NCI-H1092 (cell line): ENCODE measurements at regions not wholly inside any gene's neighbourhood (a gene's known extent, or its start where the extent isn't known, plus 50 kb on each side); places are given as distances from the start of the nearest gene placed in this dataset.

ENCODE experiments used
- DNase-seq: peaks from one replicate; lab custom pipeline; 2025; lab: John Stamatoyannopoulos, UW

- no peak for DNase-seq
Measured at GRCh38 chr10:58885146-58885545, 291.3 kb upstream of the PHYHIPL start.

DNA sequence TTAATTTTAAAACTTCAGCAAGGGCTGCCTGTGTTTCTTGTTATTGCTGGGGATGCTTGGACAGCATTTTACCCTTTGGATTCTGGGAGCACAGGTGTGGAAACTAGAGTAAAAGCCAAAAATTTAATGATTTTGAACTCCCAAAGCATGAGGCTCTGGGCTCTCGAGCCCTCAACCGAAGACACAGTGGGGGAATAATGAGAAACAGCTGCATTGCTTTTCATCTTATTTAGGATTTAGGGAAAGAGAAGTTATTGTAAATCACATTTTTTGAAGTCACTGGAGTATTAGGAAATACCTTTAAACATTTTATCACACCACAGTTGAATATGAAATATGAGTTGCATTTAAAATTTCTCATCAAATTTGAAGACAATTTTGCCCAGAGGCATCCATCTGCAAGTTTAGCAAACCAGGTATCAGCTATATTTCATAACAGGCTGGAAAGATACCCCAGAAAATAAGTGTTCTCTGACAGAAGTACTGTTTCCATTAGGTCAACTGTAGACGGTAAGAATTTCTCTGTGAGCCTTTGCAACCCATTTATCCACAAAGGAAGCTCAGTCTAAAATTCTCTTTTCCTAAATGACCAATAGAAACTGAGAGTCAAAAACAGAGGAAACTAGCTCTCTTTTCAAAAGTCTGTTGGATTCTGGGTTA lies 290.6 kb upstream of the PHYHIPL start:
- no peak for DNase-seq

GRCh38 chr10:58886406-58886805 lies 290.0 kb upstream of the PHYHIPL start:
- DNase-seq, result no peak

- DNase-seq, result no peak
Measured at GRCh38 chr10:58887474-58887873, 289.0 kb upstream of the PHYHIPL start.

DNA sequence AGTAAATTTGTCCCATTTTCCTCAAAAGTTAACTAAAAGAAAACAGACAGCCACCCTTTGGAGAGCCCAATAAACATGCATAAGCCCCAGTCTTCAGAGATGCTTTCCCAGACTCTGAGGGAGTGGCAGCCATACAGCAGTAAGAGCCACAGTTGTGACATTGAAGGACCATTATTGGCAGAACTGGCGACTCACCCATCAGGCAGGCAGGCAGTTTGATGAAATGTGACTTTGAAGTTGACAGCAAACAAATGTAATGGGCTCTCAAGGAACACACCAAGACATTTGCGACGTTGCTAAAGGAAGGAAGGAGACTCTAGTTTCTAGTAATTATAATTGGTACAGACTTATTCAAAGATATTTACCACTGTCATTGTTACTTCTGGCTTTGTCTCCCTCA lies 287.5 kb upstream of the PHYHIPL start:
- no peak for DNase-seq

DNA sequence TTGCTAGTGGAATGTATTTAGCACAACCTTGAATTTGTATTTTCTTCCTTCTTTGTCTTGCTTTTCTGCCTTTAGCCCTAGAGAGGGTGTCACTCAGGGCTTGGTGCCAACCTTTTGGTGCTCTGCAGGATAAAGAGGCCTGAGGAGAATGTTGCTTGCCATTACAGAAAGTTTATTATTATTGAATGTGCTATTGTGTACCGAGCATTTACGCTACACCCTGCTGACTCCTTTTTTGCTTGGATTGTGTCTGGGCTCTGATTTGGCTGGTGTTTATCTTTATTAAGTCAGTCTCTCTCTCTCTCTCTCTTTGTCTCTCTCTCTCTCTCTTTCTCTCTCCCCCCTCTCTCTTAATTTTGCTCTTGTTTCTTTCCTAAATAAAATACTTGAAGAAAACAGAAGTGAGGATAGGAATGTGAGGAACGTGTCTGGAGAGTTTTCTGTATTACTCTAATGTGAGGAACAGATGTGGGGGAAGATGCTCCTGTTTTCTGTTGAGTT lies 284.4 kb upstream of the PHYHIPL start:
- no peak for DNase-seq

DNA sequence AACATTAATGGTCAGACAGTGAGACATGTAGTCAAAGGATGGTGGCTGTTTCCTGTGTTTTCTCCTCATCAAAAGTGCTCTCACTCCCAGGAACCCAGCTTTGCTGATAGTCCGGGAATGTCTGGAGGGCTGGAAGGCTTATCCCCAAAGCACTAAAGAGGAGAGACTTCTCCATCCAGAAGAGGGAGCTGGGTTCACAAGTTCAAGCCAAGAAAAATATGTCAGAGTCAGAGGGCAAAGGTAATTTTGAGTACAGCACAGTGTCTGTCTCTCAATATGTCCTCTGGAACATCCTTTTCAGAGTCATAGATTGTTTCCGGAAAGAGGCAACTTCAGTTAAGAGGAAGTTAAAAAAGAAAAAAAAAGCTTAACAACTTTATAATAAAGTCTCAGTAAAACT lies 281.5 kb upstream of the PHYHIPL start:
- no peak for DNase-seq

- DNase-seq, result no peak
Measured at GRCh38 chr10:58896229-58896628, 280.2 kb upstream of the PHYHIPL start.

GRCh38 chr10:58897236-58897635 lies 279.2 kb upstream of the PHYHIPL start:
- no peak for DNase-seq

DNA sequence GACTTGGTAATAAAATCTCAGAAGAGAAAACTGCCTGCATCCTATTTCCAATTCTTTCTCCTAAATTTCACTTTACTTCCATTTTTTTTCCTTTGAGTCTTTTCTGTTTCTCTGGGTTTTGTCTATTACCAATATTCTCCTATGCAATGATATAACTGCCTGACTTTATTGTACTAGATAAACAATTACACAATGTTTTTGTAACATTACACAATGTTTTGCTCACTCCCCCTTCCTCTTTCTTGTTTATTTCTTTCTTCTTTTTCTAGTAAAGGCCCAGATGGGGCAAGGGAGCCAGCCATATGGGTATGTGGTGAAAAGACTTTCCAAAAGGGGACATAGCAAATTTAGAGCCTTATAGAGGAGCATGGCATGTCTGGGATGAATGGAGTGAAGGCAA lies 278.7 kb upstream of the PHYHIPL start:
- DNase-seq, result no peak

GRCh38 chr10:58898854-58899573 lies 277.4 kb upstream of the PHYHIPL start:
- no peak for DNase-seq

DNA sequence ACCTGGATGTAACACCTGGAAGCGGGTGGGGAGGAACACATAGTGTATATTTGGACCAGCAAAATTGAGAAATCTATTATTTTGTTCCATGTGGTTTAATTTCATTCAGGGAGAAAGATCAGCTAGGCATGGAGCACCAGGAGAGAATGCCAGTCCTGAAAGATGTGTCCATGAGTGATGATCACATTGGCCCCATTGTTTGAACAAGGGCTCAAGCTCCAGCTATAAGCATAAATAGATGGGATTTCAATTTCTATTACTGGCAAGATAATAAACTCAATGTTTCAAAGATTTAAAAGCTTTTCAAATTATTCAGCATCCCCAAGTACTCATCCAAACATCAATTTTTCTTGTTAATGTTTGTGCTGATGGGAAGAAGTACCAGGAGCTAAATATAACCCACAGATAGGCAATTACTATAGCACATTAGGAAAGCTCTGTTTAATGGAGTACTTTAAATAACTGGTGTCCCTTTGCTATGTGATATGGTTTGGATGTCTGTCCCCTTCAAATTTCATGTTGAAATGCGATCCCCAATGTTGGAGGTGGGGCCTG lies 275.3 kb upstream of the PHYHIPL start:
- DNase-seq, result no peak

DNA sequence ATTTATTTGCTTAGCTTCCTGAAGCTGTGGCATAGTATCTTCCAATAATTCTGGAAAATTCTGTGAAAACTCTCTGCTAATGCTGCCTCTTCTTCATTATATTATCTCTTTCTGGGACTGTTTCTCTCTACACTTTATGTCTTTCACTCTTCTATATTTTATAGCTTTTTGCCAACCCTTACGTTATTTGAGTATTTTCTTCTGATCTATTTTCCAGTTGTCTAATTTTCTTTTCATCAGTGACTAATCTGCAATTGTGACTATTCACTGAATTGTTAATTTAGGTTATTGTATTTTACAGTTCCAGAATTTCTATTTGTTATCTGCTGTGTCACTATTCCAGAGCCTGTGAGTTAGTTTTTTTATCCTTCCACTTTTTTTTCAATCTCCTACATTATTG lies 273.4 kb upstream of the PHYHIPL start:
- DNase-seq, result no peak

DNA sequence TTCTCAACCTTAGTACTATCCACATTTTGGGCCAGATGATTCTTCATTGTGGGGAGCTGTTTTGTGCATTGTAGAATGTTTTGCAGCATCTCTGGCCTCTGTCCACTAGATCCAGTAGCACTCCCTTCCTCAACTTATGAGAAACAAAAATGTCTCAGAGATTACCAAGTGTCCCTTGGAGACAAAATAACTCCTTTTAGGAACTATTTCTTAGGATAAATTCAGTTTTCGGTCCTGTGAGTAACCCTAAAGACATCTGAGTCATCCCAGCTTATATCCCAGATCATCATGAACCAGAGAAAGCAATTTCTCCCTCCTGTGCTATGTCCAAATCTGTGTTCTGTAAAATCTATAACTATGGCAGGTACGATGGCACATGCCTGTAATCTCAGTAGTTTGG lies 266.6 kb upstream of the PHYHIPL start:
- DNase-seq, result no peak

DNA sequence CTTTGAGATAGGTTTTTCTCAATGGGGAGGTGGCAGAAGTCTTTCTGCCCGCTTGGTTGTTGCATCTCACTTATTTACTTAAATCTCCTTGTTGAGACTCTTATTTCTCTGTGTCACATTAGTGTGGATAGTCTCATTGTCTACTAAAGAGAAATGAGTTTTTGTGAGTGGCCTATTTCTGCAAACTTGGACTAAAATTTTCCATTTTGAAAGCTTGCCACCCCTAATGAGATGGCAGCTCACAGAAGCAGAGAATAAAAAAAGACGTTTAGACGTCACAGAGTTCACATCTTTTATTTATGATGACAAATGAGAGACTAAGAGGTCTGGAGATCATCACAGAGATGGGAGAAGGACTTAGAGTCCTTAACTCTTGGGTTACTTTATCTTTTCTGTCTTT lies 262.7 kb upstream of the PHYHIPL start:
- DNase-seq, result no peak

DNA sequence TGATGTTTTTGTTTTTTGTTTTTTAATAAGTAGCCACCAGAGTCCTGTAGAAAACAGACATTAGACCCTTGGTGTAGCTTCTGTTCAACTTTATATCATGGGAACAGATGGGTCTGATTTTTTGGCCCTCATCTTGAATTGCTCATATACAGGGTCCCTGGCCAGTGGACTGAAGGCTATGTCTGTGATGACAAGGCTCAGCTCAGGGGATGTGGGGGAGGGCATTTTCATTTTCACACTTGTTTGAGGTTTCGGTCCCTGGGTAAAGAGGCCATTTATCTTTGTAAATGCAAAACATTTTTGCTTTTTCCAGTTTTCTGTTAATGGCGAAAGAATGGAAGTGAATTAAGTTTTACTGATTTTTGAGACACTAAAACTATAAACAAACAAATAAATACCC lies 257.6 kb upstream of the PHYHIPL start:
- DNase-seq, result no peak

DNA sequence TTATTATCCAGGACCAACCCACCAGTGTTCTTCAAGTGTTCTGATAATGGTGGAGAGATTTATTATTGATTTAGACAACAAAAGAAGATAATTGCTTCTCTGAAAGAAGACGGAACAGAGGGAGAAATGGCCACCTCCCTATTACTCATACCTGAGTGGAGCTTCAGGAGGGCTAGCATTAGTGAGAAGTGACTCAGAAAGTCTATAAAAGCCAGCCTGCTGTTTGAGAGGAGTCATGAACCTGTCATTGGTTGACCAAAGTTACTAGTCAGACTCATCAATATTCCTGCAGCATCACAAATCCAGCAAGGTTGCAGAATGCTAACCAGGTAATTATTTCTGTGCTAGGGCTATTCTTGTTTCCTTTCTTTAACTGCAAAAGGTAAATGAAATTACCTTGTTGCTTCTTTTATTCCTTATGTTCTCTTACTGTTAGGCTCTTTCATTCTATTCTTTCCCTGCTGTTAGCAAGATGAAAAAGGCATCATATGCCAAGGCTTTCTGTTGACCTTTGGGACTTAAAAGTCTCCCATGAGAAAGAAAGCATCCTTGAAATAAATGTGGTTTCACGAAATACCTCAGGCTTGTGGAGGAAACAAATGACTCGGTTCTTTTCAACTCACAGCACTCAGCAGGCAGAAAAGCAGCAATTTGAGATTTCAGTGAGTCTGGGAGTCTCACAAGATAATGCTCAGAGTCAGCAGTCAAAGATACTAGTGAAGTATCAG lies 256.4 kb upstream of the PHYHIPL start:
- DNase-seq, result no peak

DNA sequence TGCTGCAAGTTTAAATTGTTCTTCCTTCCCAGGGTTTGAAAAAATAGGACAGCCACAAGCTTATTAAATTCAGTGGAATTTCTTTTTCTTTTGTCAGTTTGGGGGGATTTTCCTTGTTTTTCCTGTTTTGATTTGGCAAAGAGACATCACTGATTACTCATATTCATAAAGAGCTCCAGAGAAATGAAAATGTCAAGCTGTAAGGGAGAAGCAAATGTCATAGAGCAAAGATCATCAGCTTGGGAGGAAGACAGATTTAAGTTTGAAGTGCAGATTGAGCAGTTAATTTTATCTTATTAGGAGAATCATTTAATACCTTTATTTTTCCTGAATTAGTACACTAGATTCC lies 255.8 kb upstream of the PHYHIPL start:
- DNase-seq, result no peak

DNA sequence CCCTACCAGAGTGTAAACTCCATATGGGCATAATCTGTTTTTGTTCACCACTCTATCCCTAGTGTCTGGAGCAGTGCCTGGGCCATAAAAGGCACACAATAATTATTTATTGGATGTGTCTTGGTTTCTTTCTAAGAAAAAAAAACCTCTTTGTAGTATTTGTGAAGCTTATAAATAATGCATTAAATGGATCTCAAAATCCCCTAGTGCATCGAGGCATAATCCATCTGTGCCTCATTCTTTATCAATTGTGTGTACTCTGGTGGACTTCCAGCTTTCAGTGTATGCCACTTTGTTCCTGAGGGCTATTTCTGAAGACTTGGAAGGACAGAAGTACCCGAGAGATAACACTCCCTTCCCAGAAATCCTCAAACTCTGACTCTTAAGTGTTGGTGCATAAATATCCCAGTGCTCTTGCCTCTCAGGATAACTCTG lies 255.0 kb upstream of the PHYHIPL start:
- DNase-seq, result no peak

DNA sequence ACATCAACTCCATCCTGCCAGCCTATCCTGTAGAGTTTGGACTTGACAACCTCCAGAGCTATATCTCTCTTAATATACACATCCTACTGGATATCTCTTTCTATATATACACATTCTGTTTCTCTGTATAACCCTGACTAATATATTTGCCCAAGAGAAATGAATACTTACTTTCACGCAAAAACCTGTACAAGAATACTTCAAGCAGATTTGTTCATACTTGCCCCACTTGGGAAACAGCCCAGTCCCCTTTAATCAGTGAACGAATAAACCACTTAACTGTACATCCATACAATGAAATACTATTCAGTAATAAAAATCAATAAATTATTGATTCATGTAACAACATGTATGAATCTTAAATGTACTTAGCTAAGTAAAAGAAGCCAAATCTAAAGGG lies 251.1 kb upstream of the PHYHIPL start:
- no peak for DNase-seq

GRCh38 chr10:58930500-58930899 lies 245.9 kb upstream of the PHYHIPL start:
- no peak for DNase-seq

DNA sequence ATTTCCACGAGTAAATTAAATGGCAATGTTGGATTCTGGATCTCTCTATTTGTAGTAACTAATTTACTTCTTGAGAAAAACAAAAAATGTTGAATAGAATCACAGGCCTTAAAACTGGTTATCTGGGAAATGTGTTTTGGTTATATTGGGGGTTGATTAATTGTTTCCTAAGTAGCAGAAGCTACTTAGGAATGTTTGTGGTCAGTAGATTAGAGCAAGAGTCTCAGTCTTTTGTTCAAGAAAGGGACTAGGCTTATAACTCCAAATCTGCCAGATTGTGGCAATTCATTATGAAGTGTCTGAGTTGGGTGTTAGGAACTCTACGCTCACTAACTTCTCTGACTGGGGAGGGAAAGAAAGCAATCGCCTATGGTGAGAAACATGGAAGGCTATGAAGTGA lies 244.3 kb upstream of the PHYHIPL start:
- no peak for DNase-seq
